Breast epithelium (tissue), 4 donors: ENCODE measurements at regions not wholly inside any gene's neighbourhood (a gene's known extent, or its start where the extent isn't known, plus 50 kb on each side); places are given as distances from the start of the nearest gene placed in this dataset.

Experiments
- DNase-seq, 2 donors: peaks; one replicate each; pipeline ENCODE4 v3.0.0-alpha.2; 2019; ENCODE audit warnings: low spot score in 2 of 2
- H3K27ac ChIP-seq, 2 donors: fragments of 200-600 bp; sonication (generic) in 1 of 2; one replicate each; pipeline ENCODE4 v1.5.1; 2016 to 2019; ENCODE audit warnings: mild to moderate bottlenecking in 1 of 2
- H3K27me3 ChIP-seq, 2 donors: fragments of 200-600 bp; sonication (generic) in 1 of 2; one replicate each; pipeline versions ENCODE4 v1.5.1 to v1.6.0; 2017 to 2019; ENCODE audit warnings: control low read depth in 1 of 2, mild to moderate bottlenecking in 1 of 2
- H3K36me3 ChIP-seq: fragments of 200-600 bp; one replicate; pipeline ENCODE4 v1.5.1; 2019
- H3K4me1 ChIP-seq, 2 donors: fragments of 200-600 bp; sonication (generic); one replicate each; pipeline ENCODE4 v1.5.1; 2016 to 2019; ENCODE audit warnings: control low read depth in 1 of 2
- H3K4me3 ChIP-seq, 3 donors: fragments of 200-600 bp; sonication (generic); 1 replicate in 2 of 3; 2 replicates in 1 of 3; pipeline ENCODE4 v1.5.1; 2016 to 2019; ENCODE audit warnings: mild to moderate bottlenecking in 3 of 3, moderate library complexity in 2 of 3
- H3K9me3 ChIP-seq, 2 donors: fragments of 200-600 bp; sonication (generic) in 1 of 2; one replicate each; pipeline ENCODE4 v1.5.1; 2016 to 2019; ENCODE audit warnings: control low read depth in 1 of 2
- CTCF ChIP-seq, 3 donors: fragments of 450-650 bp; IDR thresholded peaks; one replicate each; pipeline ENCODE4 v1.5.1; 2016 to 2017; ENCODE audit warnings: antibody characterized with exemption in 3 of 3, mild to moderate bottlenecking in 3 of 3, moderate library complexity in 3 of 3
- POLR2A ChIP-seq: fragments of 450-650 bp; IDR thresholded peaks from one replicate; pipeline ENCODE4 v1.6.1; 2016; ENCODE audit warnings: antibody characterized with exemption, mild to moderate bottlenecking, moderate library complexity
- POLR2AphosphoS5 ChIP-seq, 3 donors: sonication (generic); formaldehyde crosslinking; IDR thresholded peaks; one replicate each; pipeline ENCODE4 v1.6.1; 2017; ENCODE audit warnings: antibody characterized with exemption in 3 of 3
- intact Hi-C: fragments of 100-400 bp; cut with DNase I; formaldehyde crosslinking; loops from one replicate; pipeline ENCODE4 v1.15.1; 2023; ENCODE audit warnings: low total_unique reads

- DNase-seq: no peak
- TF ChIP-seq POLR2A (no peak), POLR2AphosphoS5 (IDR thresholded peaks at IDR 0.05) (no peak), CTCF (IDR thresholded peaks at IDR 0.05) (no peak)
- H3K27ac ChIP-seq: no peak overlapping the region
- no peaks in the 10 kb centered on the region for H3K4me1 ChIP-seq
- H3K27me3 ChIP-seq: no peaks in the 10 kb centered on the region
- H3K36me3 ChIP-seq: no peaks in the 10 kb centered on the region
- intact Hi-C loops: no loop called here
- H3K4me3 ChIP-seq: no peak overlapping the region
- H3K9me3 ChIP-seq: peaks cover 0 to 21% of the 10 kb centered on the region in 2 donors
Measured at GRCh38 chr9:88641456-88642240, 106.7 kb downstream of the NXNL2 start.

DNA sequence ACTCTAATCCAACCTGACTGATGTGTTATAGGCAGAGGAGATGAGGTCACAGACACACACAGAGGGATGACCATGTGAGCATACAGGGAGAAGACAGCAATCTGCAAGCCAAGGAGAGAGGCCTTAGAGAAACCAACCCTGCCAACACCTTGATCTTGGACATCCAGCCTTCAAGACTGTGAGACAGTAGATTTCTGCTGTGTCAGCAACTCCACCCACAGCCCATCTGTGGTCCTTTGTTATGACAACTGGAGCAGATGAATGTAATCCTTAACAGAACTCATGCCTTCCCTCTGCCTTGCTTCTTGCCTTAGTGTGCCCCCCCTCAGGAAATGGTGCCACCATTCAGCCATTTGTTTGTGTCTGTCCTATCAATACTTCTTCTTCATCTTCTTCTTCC lies 107.4 kb downstream of the NXNL2 start:
- intact Hi-C loops: no loop called here
- no peak for DNase-seq

DNA sequence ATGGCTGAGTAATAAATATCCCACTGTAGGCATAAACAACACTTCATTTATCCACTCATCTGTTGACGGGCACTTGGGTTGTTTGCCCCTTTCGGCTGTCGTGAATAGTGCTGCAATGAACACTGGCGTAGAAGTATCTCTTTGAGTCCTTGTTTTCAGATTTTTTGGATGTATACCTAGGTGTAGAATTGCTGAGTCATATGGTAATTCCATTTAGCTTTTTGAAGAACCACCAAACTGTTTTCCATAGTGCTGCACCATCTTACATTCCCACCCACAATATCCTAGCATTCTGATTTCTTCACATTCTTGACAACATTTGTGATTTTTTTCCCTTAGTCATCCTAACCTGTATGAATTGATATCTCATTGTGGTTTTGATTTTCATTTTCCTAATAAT lies 109.0 kb downstream of the NXNL2 start:
- no peak for DNase-seq
- Histone ChIP-seq H3K27ac (no peak overlapping the region), H3K4me1 (no peaks in the 10 kb centered on the region)

More for the DNA sequence above, 107.4 kb downstream of the NXNL2 start:
- no peak overlapping the region for H3K27ac ChIP-seq
- H3K4me3 ChIP-seq: no peak overlapping the region
- H3K27me3 ChIP-seq: no peaks in the 10 kb centered on the region
- no peaks in the 10 kb centered on the region for H3K4me1 ChIP-seq
- TF ChIP-seq CTCF (IDR thresholded peaks at IDR 0.05): no peak
- TF ChIP-seq POLR2AphosphoS5 (IDR thresholded peaks at IDR 0.05): no peak
- TF ChIP-seq POLR2A: no peak
- no peaks in the 10 kb centered on the region for H3K36me3 ChIP-seq
- H3K9me3 ChIP-seq: peaks cover 0 to 14% of the 10 kb centered on the region in 2 donors

DNA sequence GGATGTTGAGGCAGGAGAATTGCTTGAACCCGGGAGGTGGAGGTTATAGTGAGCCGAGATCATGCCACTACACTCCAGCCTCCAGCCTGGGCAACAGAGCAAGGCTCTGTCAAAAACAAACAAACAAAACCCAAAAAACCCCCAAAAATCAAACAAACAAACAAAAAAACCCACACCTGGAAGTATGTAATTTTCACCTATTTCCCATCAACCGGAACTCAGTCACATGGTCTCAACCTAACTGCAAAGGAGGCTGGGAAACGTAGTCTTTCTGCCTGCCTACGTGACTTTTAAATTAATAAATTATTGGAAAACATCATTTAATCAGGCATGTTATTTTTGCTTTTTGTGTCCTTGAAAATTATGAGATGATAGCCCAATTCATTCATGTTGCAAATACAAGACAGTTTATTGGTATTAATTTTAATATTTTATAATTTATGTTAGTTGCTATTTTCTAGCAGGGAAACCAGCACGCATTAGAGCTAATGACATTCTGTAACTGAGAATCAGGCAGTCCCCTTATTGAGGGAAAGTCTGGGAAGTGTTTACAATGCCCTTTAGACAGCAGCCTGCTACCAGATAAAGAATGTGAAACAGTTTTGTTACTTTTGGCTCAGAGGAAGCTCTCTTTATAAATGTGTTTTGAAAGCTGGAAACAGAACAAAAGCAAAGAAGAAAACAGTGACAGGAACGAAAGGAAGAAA lies 110.3 kb downstream of the NXNL2 start:
- Histone ChIP-seq H3K36me3 (no peaks in the 10 kb centered on the region), H3K27ac (no peak overlapping the region), H3K4me1 (no peaks in the 10 kb centered on the region), H3K4me3 (no peak overlapping the region), H3K27me3 (no peaks in the 10 kb centered on the region), H3K9me3 (peaks cover 0 to 5% of the 10 kb centered on the region in 2 donors)
- TF ChIP-seq POLR2AphosphoS5 (IDR thresholded peaks at IDR 0.05) (no peak), CTCF (IDR thresholded peaks at IDR 0.05) (no peak), POLR2A (no peak)
- DNase-seq: no peak
- intact Hi-C loops: no loop called here

More for the DNA sequence above, 109.0 kb downstream of the NXNL2 start:
- Histone ChIP-seq H3K36me3 (no peaks in the 10 kb centered on the region), H3K9me3 (peaks cover 0 to 5% of the 10 kb centered on the region in 2 donors), H3K27me3 (no peaks in the 10 kb centered on the region), H3K4me3 (no peak overlapping the region)
- TF ChIP-seq POLR2A (no peak), CTCF (IDR thresholded peaks at IDR 0.05) (no peak), POLR2AphosphoS5 (IDR thresholded peaks at IDR 0.05) (no peak)
- intact Hi-C loops: no loop called here

DNA sequence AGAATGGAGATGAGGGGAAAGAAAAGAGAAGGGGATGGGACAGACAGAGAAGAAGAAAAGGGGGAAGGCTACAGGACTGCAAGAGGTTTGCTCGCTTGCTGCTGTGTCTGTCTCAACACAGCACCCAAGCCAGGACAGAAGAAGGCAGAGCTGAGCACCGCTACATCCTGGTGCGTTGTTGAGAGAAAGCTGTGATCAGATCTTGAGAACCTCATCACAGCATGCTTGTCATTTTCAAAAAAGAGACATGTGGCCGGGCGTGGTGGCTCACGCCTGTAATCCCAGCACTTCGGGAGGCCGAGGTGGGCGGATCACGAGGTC lies 110.9 kb downstream of the NXNL2 start:
- no peak for DNase-seq
- H3K9me3 ChIP-seq: peaks cover 0 to 5% of the 10 kb centered on the region in 2 donors
- H3K36me3 ChIP-seq: no peaks in the 10 kb centered on the region
- no peaks in the 10 kb centered on the region for H3K4me1 ChIP-seq
- H3K4me3 ChIP-seq: no peak overlapping the region
- intact Hi-C loops: no loop called here
- H3K27me3 ChIP-seq: no peaks in the 10 kb centered on the region
- H3K27ac ChIP-seq: no peak overlapping the region
- TF ChIP-seq POLR2A (no peak), POLR2AphosphoS5 (IDR thresholded peaks at IDR 0.05) (no peak), CTCF (IDR thresholded peaks at IDR 0.05) (no peak)
